HG02852 (cell line): ENCODE measurements at regions not wholly inside any gene's neighbourhood (a gene's known extent, or its start where the extent isn't known, plus 50 kb on each side); places are given as distances from the start of the nearest gene placed in this dataset.
"Not testable (repeated sequence)": the region's sequence is repeated elsewhere in the genome, so short reads cannot be mapped to it uniquely, and the experiment has no call there.

ENCODE experiments used
- ATAC-seq: cut with Tn5 transposase; IDR thresholded peaks from one replicate; pipeline ENCODE4 v1.9.1; 2021; ENCODE audit warnings: mild to moderate bottlenecking, moderate library complexity; ENCODE audit not compliant: unreplicated experiment

- ATAC-seq, result no peak
These were observed 78.4 kb downstream of the ADAMTS15 start for GRCh38 chr11:130526846-130527245.

DNA sequence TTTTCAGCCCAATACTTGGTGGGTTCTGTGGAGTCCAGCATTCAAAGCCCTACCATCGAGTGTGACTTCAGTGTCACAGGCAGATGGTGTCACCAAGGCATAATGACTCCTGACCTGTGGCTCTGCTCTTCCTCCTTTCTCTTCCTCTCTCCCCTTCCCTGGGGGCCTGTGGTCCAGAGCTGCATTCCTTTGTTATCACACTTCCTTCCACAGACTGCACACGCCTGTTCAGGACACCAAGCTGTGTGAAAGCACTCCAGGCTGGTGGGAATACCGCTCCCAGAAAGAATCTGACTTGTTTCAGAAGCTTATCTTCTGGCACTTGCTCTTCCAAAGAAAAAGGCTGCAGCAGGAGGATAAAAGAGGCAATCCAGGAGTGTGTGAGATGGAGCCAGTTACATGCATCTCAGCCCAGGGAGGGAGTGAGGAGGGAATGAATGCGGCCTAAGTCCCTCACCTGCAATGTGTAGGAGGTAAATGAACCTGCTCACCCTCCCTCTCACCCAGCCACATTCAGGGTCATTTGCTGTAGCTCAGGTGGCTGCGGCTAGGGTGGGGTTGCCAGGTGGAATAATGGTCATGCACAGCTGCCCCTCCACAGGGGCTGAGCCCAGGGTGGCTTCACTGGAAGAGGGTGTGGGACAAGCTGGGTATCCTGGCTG, 79.3 kb downstream of the ADAMTS15 start:
- no peak for ATAC-seq

DNA sequence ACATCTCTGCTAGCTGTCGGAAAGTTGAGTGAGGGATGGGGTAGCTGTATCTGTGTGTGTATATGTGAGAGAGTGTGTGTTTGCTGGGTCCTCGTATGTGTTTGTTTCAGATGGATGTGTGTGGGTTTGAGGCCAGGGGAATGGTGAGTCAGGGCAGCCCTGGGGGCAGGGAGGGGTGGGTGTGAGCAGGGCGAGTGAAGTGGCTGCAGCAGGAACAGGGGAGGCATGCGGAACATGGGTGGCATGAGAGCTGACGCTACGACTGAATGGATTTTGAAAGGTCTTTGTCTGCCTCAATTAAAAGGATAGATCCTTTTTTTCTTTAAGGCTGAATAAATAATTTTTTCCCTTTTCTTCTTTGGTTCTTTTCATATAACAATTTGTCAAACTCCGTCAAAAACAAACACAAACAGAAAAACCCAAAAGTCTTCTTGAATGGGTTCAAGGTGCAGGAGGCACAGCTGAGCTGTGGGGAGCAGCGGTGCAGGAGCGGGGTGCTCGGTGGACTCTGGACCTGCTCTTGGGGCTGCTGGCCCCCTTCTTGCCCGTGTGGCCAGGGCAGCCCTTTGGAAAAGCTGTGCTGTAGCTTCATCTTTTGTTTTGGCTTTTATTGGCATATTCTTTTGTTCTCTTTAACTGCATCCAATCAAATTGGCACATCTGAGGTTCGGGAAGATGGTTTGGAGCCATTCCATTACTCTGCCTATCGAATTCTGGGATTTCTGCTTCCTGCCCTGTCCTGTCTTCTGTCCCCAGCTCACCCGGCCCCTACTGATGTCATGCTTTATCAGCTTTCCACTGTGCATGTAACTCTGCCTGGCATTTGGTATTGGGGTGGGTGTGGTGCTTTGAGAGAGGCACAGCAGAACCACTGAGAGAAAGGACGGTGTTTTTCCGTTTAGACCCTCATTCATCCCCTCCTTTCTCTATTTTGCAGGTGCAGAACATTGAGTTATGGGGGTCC, 80.1 kb downstream of the ADAMTS15 start:
- ATAC-seq, result no peak

DNA sequence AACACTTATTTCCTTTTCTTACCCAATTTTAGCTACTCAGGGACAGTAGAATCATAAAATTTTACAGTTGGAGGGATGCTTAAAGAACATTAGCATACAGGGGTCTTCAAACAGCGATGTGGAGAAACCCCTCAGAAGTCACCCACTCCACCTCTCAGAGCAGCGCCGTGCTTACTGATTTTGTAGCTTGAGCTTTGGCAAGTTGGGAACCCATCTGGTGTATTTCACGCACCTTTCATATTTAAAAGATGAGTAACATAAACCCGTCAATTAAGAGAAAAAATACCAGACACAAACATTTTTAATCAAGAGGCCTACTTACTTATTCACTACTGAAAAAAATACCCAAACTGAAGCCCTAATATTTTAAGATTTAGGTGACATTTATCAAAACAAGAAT, 80.9 kb downstream of the ADAMTS15 start:
- no peak for ATAC-seq

DNA sequence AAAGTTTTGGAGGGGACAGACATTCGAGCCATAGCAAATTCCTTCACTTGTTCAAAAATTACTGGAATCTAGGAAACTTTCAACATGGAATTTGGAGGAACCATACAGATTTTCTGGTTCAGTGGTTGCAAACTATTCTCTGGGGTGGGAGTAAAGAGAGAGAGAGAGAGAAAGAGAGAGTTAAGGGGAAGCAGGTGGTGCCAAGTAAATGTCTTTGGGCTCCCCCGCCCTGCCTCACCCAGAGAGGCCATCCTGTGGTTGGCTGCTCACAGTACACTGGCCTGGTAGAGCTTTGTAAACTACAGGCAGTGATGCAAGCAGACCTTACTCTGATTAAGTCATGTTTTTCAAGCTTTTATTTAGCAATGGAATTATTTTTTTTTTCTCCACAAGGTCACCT, 82.6 kb downstream of the ADAMTS15 start:
- ATAC-seq, result no peak

DNA sequence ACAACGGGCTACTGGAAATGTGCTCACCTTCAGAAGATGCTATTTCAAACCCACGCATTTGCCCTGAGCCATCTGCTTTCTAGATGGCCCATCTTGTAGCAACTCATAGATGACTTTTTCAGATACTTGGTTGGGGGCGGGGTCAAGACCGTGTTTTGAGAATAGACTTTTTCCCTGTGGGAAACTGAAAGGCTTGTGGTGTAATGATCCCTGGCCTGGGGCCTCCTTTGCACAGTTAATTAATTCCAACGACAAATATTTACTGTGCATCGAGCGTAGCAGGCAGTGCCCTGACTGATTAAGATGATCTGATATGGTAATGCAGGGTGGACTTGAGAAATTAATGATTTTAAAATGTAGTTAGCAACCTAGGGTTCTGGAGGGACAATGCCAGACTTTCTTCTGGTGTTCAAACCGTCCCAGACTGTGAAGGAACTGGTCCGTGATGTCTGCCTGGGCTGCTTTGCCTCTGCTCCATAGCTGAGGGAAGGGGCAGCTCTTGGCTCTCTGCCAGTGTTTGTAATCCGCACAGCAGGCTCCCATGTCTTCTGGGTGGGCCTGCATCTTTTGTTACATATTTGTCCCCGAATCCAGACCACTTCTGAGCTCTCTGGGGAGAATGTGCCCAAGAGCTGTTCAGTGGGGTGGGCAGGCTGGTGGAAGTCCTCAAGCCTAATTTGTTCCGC, 84.8 kb downstream of the ADAMTS15 start:
- no peak for ATAC-seq

DNA sequence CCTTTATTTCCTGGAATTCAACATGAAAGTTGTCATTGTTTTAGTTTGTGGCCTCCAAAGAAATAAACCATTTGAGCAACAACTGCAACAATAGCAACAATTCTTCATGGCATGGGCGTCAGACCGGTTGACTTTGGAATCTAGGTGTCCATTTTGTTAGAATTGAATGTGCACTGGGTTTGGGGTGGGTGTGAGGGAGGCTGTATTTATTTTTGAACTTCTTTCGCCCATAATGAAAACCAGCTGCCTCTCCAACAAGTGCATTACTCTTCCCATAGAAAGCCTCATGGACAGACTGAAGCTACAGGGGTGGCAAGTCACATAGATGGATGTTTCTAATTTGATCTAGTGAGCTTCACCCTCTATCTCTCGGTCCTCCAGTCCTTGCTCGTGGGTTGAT, 85.4 kb downstream of the ADAMTS15 start:
- ATAC-seq, result no peak

DNA sequence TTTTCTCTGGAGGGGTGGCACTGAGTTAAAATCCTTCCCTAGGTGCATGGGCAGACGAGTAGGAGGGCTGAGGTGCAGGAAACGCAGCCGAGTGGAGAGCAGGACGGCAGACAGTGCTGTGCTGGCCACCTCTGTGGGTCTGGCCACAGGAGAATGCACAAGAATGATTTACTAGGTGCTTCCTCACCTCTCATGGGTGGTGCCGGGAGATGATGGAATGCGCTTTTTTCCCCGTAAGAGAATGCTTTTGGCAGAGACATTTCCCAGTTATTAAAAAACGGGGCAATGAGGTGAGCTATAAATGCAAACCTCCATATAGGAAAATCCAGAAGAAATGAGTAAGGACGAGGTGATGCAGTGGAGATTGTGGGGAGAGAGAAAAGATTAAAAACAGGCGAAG, 86.1 kb downstream of the ADAMTS15 start:
- ATAC-seq, result no peak

GRCh38 chr11:130535520-130535919, 87.1 kb downstream of the ADAMTS15 start:
- no peak for ATAC-seq

GRCh38 chr11:130536106-130537040, 87.9 kb downstream of the ADAMTS15 start:
- no peak for ATAC-seq

- not testable (repeated sequence) for ATAC-seq
These were observed 91.2 kb downstream of the ADAMTS15 start for GRCh38 chr11:130539680-130540079.

- no peak for ATAC-seq
These were observed 95.8 kb downstream of the ADAMTS15 start for GRCh38 chr11:130544266-130544665.

- no peak for ATAC-seq
These were observed 97.1 kb downstream of the ADAMTS15 start for GRCh38 chr11:130545449-130546072.

- no peak for ATAC-seq
These were observed 98.0 kb downstream of the ADAMTS15 start for GRCh38 chr11:130546438-130546837.

DNA sequence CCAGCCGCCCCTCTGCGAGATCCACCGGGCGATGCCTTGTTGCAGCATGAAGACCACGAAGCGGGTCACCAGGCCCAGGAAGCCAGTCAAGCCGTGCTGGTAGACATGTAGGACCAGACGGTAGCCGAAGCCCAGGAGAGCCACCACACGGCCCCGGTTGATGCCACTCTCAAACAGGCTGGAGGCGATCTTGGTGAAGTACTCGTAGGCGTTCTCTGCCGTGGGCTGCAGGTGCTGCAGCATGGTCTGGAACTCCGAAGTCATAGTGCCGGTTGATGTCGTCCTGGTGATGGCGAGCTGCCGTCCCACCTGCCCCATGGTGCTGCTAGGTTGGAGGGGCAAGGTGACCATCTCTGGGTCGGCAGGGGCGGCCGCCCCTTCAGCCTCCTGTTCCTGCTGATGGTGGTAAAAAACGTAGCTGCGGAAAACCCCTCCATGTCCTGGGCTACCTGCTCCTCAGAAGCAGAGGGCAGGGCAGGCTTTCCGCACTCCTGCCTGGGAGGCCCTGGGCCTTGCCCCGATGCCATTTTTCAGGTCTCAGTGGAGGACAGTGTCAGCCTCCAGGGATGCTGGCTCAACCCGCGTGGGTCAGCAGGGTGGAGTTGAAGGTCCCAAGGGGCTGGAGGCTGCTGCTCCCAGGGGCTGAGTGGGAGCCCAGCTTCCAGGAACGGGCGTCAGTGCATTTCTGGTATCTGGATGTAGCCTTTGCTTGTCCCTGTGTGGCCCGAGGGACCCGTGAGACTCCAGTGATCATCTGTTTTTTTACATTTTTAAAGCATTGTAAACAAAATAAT, 98.7 kb downstream of the ADAMTS15 start:
- no peak for ATAC-seq

- ATAC-seq, result no peak
These were observed 99.5 kb downstream of the ADAMTS15 start for GRCh38 chr11:130547761-130548490.

DNA sequence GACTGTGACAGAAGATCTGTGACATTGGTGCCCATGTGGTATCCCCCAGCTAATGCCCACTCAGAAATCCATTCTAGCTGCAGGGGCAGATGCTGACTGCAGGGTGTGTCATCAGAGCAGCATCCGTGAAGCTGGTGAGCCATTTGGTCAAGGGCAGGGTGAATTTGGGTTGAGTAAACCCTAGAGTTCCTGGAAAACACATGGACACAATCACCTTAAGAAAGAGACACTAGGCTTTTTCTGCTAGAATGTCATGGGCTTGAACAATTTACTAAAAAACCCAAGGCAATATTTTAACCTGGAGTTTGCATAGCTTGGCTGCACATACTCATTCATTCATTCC, 100.0 kb downstream of the ADAMTS15 start:
- no peak for ATAC-seq

GRCh38 chr11:130549393-130549999, 101.1 kb downstream of the ADAMTS15 start:
- ATAC-seq, result no peak
